Limb (tissue), 2 donors: ENCODE measurements at regions not wholly inside any gene's neighbourhood (a gene's known extent, or its start where the extent isn't known, plus 50 kb on each side); places are given as distances from the start of the nearest gene placed in this dataset.

Source experiments
- DNase-seq, 2 donors: peaks; one replicate each; pipeline ENCODE4 v3.0.0-alpha.2; 2016; ENCODE audit errors: extremely low spot score in 2 of 2

DNA sequence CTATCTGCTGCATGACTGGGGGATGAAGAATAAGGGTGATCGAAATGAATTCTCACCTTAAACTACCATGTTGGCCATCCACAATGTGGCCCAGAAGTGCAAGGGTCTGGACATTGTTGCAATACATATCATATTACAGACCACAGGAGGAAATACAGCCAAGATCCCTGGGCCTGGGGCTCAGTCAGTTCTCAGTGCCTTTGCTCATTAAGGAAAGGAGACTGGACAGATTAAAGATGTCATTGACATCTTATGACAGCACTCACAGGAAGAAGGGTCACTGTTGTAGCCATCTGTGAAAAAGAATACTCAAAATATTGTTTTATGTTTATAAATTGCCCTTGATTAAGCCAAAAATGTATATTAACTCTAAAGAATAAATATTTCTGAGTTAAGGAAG, 1345.2 kb downstream of the FSTL5 start:
- no peak for DNase-seq

DNA sequence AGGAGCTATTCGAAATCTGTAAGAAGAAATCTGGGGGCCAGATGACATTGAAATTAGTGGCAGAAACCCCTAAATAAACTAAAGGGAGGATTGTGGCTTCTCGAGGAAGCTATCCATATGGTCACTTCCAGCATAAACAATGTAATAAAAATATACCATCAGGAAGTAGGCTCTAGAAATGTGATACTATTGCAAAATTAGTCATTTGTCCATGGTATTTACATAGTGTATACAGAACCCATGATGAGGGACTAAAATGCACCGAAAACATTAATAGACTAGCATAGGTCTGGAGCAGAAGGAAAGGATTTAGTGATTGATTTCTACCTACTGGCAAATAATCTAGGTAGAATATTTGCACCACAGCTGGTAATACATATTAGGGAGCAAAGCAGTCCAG, 1344.0 kb downstream of the FSTL5 start:
- DNase-seq = no peak

GRCh38 chr4:160824481-160824880, 1339.3 kb downstream of the FSTL5 start:
- no peak for DNase-seq

DNA sequence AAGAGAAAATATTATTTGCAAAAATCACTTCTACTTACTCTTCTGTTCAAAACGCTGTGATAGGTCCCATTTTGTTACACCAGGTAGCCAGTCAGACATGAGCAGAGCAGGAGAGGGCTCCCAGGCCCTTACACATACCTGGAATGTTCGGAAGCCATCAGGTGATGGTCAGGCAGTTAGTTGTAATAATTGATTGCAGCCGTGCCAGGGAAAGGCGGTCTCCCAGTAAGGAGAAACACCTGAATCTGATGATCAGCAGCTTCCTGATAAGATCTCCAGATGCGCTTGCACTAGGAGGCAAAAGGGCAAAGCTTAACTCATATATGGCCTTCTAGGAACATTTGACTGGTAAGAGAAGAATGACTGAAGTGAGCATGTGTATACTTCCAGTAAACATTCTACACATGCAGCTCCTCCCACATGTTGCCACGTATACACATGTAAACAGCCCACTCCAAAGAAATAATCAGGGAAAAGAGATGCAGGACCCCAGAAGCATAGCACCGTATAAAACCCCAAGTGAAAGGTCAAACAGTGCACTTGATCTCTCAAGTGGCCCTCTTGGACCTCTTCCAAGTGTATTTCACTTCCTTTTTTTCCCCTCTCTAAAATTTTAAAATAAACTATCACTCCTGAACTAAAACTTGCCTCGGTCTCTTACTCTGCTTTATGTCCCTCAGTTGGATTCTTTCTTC, 1338.0 kb downstream of the FSTL5 start:
- no peak for DNase-seq

DNA sequence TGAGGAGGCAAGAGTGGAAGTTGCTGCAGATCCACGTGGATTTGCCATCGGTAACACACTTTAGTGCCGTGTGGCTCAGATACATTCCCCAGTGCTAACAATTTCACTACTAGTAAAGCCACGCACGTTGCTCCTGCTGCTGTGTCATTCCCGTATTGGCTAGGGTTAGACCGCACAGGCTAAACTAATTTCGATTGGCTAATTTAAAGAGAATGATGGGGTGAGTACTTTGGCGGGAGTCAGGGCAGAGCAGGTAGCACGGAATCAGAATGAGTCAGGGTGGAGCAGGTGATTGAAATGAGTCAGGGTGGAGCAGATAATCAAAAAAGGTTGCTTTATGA, 1337.5 kb downstream of the FSTL5 start:
- DNase-seq = no peak

DNA sequence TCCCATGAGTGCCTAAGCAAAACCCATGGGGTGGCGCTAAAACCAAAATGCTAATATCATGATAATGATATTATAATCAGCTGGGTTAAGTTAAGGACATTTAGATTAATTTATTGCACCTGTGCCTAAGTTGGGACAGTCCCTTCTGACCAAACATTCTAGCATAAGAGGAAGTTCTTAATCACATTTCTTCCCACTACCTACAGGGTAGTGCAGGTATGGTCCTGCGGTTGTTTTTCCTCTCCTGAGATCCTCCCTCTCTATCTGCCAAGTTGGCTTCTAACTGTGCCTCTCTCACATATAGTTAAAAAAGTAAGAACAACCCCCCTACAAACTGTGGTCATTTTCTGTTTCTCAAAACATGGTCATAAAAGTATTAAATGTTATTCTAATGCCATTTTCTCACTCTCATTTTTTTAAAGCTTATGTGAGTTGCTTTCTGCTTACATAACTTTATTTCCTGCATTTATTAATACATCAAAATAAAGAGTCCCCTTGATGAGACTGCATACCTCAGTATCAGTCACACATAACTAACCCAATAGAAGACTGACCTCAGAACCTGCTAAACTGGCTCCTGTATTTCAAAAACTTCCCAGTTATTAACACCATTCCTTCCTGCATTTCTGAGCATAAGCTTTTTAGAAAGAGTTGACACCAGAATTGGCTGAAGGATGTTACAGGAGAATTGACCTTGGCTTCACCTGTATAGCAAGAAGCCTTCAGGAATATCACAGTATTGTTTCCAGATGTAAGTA, 1332.5 kb downstream of the FSTL5 start:
- no peak for DNase-seq

- DNase-seq = no peak
Observed at GRCh38 chr4:160835789-160836188, 1328.0 kb downstream of the FSTL5 start.

DNA sequence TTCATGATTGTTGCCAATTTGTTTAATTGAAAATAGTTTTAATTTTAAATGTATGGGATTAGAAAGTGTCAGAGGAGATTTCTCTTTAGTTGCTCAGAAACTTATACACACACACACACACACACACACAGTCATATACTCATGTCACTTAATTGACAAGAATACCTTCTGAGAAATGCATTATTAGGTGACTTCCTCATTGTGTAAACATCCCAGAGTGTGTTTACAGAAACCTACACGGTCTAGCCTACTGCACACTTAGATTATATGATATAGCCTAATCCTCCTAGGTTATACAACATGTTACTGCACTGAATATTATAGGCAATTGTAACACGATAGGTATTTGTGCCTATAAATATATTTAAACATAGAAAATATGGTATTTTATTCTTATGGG, 1327.4 kb downstream of the FSTL5 start:
- DNase-seq = no peak

- DNase-seq = no peak
Observed at GRCh38 chr4:160846121-160846520, 1317.7 kb downstream of the FSTL5 start.

DNA sequence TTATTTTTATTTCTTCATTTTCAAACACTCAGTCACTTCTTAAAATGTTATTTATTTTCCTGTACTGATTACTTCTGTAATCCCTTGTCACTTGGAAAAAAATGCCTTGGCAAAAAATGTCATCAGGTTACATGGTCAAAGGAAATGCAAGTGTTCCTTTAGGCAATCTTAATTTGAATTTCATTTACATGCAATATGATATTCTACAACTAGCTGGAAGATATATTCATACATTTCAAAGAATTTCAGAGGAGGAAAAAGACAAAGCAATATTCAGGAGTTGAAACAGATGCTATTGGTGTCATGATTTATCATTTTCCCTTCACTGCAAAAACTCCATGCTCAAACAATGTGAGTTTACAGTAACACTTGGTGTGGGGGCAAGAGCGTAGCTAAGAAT, 1316.6 kb downstream of the FSTL5 start:
- no peak for DNase-seq

- DNase-seq = no peak
Observed at GRCh38 chr4:160848489-160848888, 1315.3 kb downstream of the FSTL5 start.

GRCh38 chr4:160848901-160849760, 1314.7 kb downstream of the FSTL5 start:
- DNase-seq = no peak

GRCh38 chr4:160864253-160864652, 1299.5 kb downstream of the FSTL5 start:
- no peak for DNase-seq

DNA sequence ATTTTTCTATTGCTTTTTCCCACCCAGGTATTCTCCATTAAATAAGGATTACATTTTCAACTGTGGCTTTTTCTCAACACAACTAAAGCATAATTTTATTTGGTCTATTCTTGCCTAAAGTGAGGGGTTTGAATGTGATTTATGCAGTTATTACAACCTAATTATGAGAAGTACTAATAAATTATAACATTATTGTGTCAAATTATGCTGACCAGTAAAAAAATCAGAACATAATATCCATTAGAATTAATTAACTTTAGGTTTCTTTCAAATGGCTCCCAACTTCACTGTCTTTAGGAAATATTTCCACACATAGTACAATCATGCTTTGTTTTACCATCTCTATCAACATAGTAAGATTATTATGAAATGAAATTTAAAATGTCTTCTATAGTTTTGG, 1293.9 kb downstream of the FSTL5 start:
- DNase-seq = no peak

DNA sequence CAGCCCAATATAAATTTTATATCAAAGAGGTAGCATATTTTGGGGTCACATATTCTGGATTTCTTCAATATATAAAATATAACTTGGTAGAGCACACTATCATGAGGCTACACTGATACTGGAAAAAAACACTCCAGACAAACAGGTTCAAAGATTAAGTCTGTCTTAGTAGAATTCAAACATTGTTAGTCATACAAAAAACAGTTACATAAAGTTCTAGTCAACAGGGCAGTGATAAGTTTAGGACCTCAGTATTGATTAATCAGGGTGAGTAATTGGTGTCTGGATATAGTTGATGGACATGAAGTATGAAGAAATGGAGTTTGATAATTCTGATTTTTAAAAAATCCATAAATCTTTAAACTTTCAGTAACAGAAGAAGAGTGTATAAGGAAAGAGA, 1291.3 kb downstream of the FSTL5 start:
- no peak for DNase-seq

DNA sequence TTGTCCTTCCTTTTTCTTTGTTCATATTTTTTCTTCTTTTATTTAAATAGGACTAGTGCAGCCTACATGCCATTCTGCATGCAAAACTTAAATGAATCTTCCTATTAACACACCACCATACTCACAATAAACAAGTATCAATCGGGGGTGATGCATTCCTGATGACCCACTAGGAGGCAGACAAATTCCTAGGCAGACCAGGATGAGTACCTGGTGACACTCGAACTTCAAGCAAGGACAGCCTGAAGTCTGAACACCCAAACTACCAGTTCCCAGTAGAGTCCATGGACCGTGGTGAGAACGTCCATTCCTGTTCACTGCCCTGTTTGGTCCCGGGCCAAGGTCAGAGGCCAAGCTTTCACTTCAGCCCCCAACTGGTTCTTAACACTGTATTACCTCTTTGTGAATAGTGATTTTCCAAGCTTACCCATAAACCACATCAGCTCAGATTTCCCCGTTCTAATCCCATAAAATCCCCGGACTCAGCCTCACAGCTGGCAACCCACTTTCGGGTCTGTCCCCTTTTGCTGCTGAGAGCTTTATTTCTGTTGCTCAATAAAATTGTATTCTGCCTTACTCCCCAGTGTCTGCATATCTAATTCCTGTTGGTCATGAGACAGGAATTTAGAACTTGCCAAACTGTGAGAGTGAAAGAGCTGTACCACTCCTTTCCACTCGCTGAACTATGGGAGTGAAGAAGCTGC, 1286.6 kb downstream of the FSTL5 start:
- DNase-seq = no peak

DNA sequence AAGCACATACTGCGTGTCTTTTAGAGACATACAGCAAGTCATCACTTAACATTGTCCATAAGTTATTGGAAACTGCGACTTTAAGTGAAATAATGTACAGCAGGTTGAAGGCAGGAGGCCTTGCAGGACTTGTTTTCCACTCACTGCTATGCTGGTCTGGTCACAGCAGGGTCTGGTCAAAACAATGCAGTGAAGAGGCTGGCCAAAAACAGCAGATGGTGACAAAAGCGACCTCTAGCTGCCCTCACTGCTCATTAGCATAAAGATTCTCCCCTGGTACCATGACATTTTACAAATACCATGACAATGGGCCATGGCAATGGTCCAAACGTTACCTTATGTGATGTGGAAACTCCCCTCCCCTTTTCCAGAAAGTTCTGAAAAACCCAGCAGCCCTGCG, 1283.6 kb downstream of the FSTL5 start:
- DNase-seq = no peak

DNA sequence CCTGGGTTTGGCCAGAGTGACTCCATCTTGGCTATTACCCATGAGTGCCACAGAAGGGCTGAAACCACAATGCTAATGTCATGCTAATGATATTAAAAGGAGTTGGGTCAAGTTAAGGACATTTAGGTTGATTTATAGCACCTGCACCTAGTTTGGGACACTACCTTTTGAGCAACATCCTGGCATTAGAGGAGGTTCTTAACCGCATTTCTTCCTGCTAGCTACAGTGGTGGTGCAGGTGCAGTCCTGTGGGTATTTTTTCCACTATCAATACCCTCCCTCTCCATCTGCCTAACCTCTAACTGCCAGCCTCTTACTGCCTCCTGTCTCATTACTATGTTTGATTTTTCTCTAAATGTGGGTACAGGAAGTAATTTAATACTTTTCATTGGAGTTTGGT, 1276.1 kb downstream of the FSTL5 start:
- DNase-seq = no peak

GRCh38 chr4:160894128-160894527, 1269.7 kb downstream of the FSTL5 start:
- no peak for DNase-seq

DNA sequence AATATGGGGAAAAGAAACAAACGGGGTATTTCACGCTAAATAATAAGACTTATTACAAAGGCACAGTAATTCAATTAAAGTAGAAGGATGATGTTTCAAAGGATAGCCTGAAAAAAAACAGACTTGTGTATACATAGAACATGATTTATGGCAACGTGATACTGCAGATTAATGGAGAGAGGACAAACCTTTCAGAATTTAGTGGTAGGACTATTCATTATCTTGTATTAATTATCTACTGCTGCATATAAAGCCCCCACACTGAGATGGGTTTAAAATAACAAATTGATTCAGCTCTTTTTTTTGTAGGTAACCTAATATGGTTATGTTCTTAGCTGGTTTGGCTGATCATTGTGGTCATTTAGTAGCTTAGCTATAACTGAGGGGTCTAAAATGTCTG, 1269.0 kb downstream of the FSTL5 start:
- no peak for DNase-seq

DNA sequence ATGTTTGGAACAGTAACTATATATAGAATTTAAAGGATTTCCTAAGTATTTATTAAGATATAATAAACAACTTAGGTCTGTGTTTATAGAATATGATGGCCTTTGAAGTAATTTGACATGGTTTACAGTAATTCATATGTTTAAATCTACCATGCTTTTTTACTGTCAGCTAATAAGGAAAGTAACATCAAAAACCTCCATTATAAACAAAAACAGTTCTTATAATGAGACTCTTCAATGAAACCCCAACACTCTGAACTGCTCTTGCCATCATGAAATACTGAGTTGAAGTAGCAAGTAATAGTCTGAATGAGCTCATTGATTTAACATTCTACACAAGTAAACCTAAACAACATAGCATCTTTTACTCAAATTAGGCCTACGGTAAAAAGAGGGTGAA, 1236.5 kb downstream of the FSTL5 start:
- DNase-seq = no peak

DNA sequence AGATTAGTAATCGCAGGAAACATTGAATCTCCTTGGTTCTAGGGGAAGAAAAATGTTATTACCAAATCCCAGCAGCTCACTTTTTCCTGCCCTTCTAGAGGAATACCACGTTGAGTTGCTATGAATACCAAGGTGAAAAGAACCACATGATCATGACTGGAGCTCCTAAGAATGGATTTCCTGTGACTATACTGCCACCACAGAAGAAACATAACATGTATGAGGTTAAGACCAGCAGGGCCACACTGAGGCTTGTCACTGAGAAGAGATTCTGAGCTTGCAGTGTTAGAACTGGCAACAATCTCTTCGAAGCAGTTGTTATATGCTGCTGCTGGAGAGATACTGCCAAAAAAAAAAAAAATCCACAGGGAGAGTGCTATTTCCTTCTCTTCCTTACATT, 1235.3 kb downstream of the FSTL5 start:
- no peak for DNase-seq
